ENCODE measurements at regions not wholly inside any gene's neighbourhood (a gene's known extent, or its start where the extent isn't known, plus 50 kb on each side); places are given as distances from the start of the nearest gene placed in this dataset.

GRCh38 chr20:1805161-1805581 is 90.0 kb upstream of the SIRPA start:
- in situ Hi-C loops (cut with MboI; ENCODE audit: low sequenced_read_pairs): no loop called here
- Histone ChIP-seq H2AK9ac (replicated peaks; ENCODE audit: low read depth, low read length, poor library complexity) (no peak overlapping the region), H3K14ac (replicated peaks; ENCODE audit: low read depth, low read length) (no peak overlapping the region), H4K20me1 (ENCODE audit: insufficient read depth, low read length) (no peaks in the 10 kb centered on the region), H2BK120ac (ENCODE audit: low read depth, low read length) (no peak overlapping the region), H3K9me3 (ENCODE audit: control insufficient read depth, insufficient read depth, low read length) (no peaks in the 10 kb centered on the region), H2AK5ac (ENCODE audit: low read depth, low read length) (peak overlapping the region; percentile 63; the same call in 1 of the 2 replicates), H2BK5ac (ENCODE audit: low read depth, low read length, poor library complexity, severe bottlenecking) (no peak overlapping the region), H4K5ac (ENCODE audit: low read depth, low read length) (no peak overlapping the region), H3K4me1 (ENCODE audit: control insufficient read depth, insufficient read depth, low read length) (peaks cover 18% of the 10 kb centered on the region), H3K4ac (ENCODE audit: low read depth, low read length) (no peak overlapping the region; the same call in 1 of the 2 replicates), H3K27ac (ENCODE audit: insufficient read depth, low read length) (no peak overlapping the region), H4K8ac (ENCODE audit: low read depth in 2 of 2, low read length in 2 of 2) (no peak overlapping the region), H4K91ac (ENCODE audit: insufficient read depth, low read depth, low read length) (peak overlapping the region; percentile 31; the same call in 1 of the 2 replicates), H3K9ac (ENCODE audit: low read depth, low read length) (no peak overlapping the region; the same call in 1 of the 2 replicates), H2BK15ac (ENCODE audit: low read depth, low read length) (peak overlapping the region; percentile 25; the same call in 1 of the 3 replicates), H3K79me1 (ENCODE audit: low read depth in 1 of 2, low read length in 2 of 2) (no peaks in the 10 kb centered on the region), H3K9me1 (ENCODE audit: insufficient read depth, low read length) (peaks cover 17% of the 10 kb centered on the region), H3K36me3 (ENCODE audit: control insufficient read depth, insufficient read depth, low read length) (no peaks in the 10 kb centered on the region), H3K4me2 (ENCODE audit: low read depth, low read length) (no peak overlapping the region), H3K18ac (ENCODE audit: low read depth, low read length) (no peak overlapping the region), H3K23ac (ENCODE audit: low read depth, low read length) (no peak overlapping the region), H3K4me3 (ENCODE audit: insufficient read depth, low read depth, low read length) (no peak overlapping the region), H3K56ac (ENCODE audit: extremely low read depth, insufficient read depth, low read length) (no peak overlapping the region), H2BK20ac (ENCODE audit: low read depth, low read length) (no peak overlapping the region; the same call in 1 of the 2 replicates), H3K27me3 (ENCODE audit: control insufficient read depth, insufficient read depth, low read length) (peaks cover 2% of the 10 kb centered on the region; the same call in 1 of the 2 replicates), H2AFZ (replicated peaks; ENCODE audit: low read length, poor library complexity) (peak overlapping the region; percentile 4)
- dilution Hi-C loops (cut with HindIII; ENCODE audit: low sequenced_read_pairs, unreplicated experiment): no loop called here
- POLR2A ChIA-PET (ENCODE audit: unreplicated experiment): no interaction called here
- TF ChIP-seq SMC3 (IDR thresholded peaks at IDR 0.05; ENCODE audit: low read depth, low read length) (no peak), RFX5 (IDR thresholded peaks at IDR 0.05; ENCODE audit: low read depth, low read length) (no peak), CEBPB (IDR thresholded peaks at IDR 0.05; ENCODE audit: low read depth, low read length) (no peak), ELK1 (IDR thresholded peaks at IDR 0.05; ENCODE audit: borderline replicate concordance, low read depth, low read length) (no peak), POLR2A (IDR thresholded peaks at IDR 0.05; ENCODE audit: low read depth, low read length) (no peak), MXI1 (IDR thresholded peaks at IDR 0.05; ENCODE audit: borderline replicate concordance, low read depth, low read length) (no peak), USF2 (IDR thresholded peaks at IDR 0.05; ENCODE audit: low read depth, low read length) (no peak), MAFK (IDR thresholded peaks at IDR 0.05; ENCODE audit: low read depth, low read length) (no peak), CTCF (conservative IDR thresholded peaks at IDR 0.05; ENCODE audit: low read depth, low read length) (no peak), RCOR1 (IDR thresholded peaks at IDR 0.05; ENCODE audit: insufficient replicate concordance, low read length) (no peak), CHD1 (IDR thresholded peaks at IDR 0.05; ENCODE audit: low read depth, low read length) (no peak), RAD21 (IDR thresholded peaks at IDR 0.05; ENCODE audit: low read length) (no peak), NFE2L2 (IDR thresholded peaks at IDR 0.05; ENCODE audit: low read depth, low read length) (no peak), FOS (IDR thresholded peaks at IDR 0.05; ENCODE audit: low read depth, low read length) (no peak), BHLHE40 (IDR thresholded peaks at IDR 0.05; ENCODE audit: low read depth, low read length) (no peak)
- ATAC-seq (ENCODE audit: low read depth): no peak
- DNase-seq: no peak
- no TSS peak for BruUV-seq (replicated peaks)
- intact Hi-C loops (cut with micrococcal nuclease): no loop called here
- 93% methylated on average over 2 of the region's 4 CpGs; no CpG with 5 or more reads in 1 of the 2 experiments for WGBS, 2 experiments (ENCODE audit: extremely low coverage in 2 of 2, insufficient read length in 1 of 2)
- CTCF ChIA-PET: interaction anchor here (1.3 kb wide), 1 partner anchor 28 kb away, joined by 3 read pairs; no protein-coding TSS in a partner anchor

Measured in IMR-90 (cell line).